COLO668 (cell line): ENCODE measurements at regions not wholly inside any gene's neighbourhood (a gene's known extent, or its start where the extent isn't known, plus 50 kb on each side); places are given as distances from the start of the nearest gene placed in this dataset.
"Not testable (repeated sequence)": the region's sequence is repeated elsewhere in the genome, so short reads cannot be mapped to it uniquely, and the experiment has no call there.

Source experiments
- DNase-seq: peaks from one replicate; lab custom pipeline; 2025; ENCODE audit not compliant: unreplicated experiment; lab: John Stamatoyannopoulos, UW

GRCh38 chr3:158026236-158026635 lies 80.0 kb downstream of the SHOX2 start:
- no peak for DNase-seq

DNA sequence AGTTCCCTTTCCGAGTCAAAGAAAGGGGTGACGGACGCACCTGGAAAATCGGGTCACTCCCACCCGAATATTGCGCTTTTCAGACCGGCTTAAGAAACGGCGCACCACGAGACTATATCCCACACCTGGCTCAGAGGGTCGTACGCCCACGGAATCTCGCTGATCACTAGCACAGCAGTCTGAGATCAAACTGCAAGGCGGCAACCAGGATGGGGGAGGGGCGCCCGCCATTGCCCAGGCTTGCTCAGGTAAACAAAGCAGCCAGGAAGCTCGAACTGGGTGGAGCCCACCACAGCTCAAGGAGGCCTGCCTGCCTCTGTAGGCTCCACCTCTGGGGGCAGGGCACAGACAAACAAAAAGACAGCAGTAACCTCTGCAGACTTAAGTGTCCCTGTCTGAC lies 86.3 kb downstream of the SHOX2 start:
- DNase-seq = not testable (repeated sequence)

GRCh38 chr3:158018462-158018861 lies 87.8 kb downstream of the SHOX2 start:
- no peak for DNase-seq

DNA sequence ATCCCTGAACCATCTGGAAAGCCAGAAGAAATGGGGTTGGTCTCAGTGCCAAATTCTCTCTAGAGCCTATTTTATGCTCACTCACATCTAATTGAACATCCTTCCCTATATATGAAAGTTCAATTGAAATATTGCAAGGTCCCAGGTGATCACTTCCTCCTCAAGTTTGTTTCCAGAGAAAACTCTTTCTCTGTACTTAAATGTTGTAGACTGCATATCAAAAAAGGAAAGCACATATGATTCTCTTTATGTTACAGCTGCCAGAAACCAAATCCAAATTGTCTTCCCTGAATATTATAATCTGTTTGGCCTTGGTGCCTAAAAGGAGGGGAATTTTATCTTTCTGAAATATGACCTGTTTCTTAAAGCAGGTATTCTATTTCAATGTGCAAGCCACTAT lies 93.3 kb downstream of the SHOX2 start:
- no peak for DNase-seq

- DNase-seq = no peak
Measured at GRCh38 chr3:158005391-158006100, 100.7 kb downstream of the SHOX2 start.

DNA sequence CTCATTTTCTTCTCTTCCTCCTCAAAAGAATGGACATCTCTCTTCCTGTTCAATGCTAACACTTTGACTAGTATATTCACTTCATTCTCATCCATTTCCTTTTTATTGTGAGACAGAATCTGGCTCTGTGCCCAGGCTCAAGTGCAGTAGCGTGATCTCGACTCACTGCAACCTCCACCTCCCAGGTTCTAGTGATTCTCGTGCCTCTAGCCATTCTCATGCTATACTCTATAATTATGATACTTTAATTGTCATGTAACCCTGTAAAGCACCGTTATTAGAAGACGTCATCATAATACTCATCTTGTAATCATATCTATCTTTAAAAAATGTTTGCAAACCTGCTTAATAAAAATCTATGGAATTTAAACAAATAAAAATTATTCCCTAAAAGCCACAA lies 107.0 kb downstream of the SHOX2 start:
- peak; percentile 75 for DNase-seq

DNA sequence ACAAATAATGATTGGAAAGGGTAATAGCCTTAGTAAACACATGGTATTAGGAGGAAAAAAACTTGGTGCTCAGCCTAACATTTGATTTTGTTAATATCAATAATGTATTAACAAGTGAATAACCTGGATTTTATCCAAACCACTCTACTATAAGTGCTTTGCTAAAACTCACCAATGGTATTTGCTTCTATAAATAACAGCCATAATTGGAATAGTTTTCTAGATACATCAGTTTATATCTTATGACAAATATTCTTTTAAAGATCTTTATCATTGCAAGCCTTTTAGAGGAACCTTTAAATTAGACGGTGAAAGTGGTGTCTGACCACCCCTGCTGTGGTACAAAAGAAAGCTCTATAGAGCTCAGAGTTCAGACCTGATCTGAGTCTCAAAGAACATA lies 123.9 kb downstream of the SHOX2 start:
- DNase-seq = no peak

- DNase-seq = no peak
Measured at GRCh38 chr3:157981819-157982218, 124.4 kb downstream of the SHOX2 start.

- DNase-seq = no peak
Measured at GRCh38 chr3:157979022-157979421, 127.2 kb downstream of the SHOX2 start.

GRCh38 chr3:157961665-157962064 lies 144.6 kb downstream of the SHOX2 start:
- no peak for DNase-seq

DNA sequence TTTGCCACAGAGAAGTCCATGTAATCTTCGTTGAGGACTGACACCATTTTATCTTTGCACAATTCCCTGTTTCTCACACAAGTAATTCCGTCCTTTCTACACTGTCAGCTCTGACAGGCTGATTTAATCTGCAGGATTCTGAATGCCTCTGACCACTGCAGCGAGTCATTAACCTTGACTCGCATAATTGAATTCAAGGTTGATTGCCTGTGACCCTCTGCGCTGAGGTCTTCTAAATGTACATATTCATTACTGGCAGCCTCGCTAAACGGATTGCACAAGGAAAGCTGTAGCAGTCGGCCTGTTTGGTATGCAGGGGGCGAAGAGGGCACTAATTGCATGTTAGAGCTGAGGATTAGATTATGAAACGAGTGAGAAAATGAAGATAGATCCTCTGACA lies 147.8 kb downstream of the SHOX2 start:
- no peak for DNase-seq

DNA sequence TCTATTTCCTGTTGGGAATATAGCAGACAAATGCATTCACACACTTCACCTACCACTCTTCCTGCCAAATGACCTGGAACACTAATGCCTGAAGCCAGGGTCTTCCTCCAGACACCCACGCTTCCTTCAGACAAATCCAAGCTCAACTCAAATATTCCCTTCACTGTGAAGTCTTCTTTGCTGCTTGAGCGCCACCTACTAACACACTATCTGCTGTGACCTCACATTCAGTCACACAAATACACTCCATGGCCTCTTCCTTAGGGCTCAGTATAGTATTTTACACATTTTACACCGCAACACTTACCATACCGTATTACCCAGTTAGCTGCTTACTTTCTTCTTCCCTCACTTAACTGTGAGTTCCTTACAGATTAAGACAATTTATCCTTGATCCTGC lies 149.4 kb downstream of the SHOX2 start:
- DNase-seq = no peak

DNA sequence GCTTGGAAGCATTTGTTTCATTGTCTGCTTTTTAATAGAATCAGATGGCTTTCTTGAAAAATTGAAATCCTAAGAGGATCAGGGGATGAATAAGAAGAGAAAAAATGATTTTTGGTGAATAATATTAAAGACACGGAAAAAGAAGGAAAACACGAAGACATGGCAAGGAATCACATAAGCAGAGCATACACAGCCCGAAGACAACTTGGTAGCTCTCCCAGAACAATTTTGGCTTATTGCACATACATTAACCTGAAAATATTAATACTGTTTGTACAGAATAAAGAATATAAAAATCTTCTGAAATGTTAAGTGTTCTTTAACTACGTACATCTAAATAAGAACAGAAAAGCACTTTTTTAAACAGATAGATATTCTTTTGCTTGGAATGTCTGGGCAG lies 150.0 kb downstream of the SHOX2 start:
- DNase-seq = no peak

GRCh38 chr3:157953565-157953964 lies 152.7 kb downstream of the SHOX2 start:
- no peak for DNase-seq

- DNase-seq = no peak
Measured at GRCh38 chr3:157948605-157949383, 157.4 kb downstream of the SHOX2 start.

- DNase-seq = no peak
Measured at GRCh38 chr3:157939166-157939565, 167.1 kb downstream of the SHOX2 start.

- DNase-seq = no peak
Measured at GRCh38 chr3:157938154-157938779, 168.0 kb downstream of the SHOX2 start.

- DNase-seq = no peak
Measured at GRCh38 chr3:157931517-157931916, 174.7 kb downstream of the SHOX2 start.

GRCh38 chr3:157930000-157930780 lies 176.0 kb downstream of the SHOX2 start:
- DNase-seq = no peak

DNA sequence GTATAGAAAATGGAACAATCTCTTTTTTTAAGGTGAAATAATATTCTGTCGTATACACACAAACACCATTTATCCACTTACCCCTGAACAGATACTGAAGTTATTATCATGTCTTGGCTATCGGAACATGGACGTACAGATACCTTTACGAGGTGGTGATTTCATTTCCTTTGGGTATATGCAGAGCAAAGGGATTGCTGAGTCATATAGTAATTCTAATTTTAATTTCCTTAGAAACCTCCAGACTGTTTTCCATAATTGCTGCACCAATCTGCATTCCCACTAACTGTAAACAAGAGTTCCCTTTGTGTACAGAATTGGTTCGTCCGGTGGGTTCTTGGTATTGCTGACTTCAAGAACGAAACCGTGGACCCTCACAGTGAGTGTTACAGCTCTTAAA lies 179.4 kb downstream of the SHOX2 start:
- DNase-seq = no peak

GRCh38 chr3:157922614-157923013 lies 183.6 kb downstream of the SHOX2 start:
- DNase-seq = no peak
